Endothelial cell of umbilical vein (primary cell): ENCODE measurements at regions not wholly inside any gene's neighbourhood (a gene's known extent, or its start where the extent isn't known, plus 50 kb on each side); places are given as distances from the start of the nearest gene placed in this dataset.

Experiments
- BruUV-seq: library from RNA; stranded (reverse); fragments of 400-500 nt; replicated peaks from 2 replicates; lab custom pipeline; 2021; lab: Mats Ljungman, UMichigan
- CTCF ChIA-PET: fragments of 300-600, 350-600 bp; sonication (Branson Sonifier 250); formaldehyde crosslinking; loops from one replicate; lab custom pipeline; 2021; ENCODE audit warnings: antibody characterized with exemption, inconsistent platforms; lab: Charles Lee
- POLR2A ChIA-PET: fragments of 300-600, 350-600 bp; sonication (Branson Sonifier 250); formaldehyde crosslinking; loops from one replicate; lab custom pipeline; 2021; ENCODE audit warnings: antibody characterized with exemption, inconsistent platforms; lab: Charles Lee
- DNase-seq: peaks from one replicate; pipeline ENCODE4 v3.0.0-alpha.2; 2011; ENCODE audit warnings: low read depth, low spot score
- FAIRE-seq: peaks from 2 replicates; lab custom pipeline; 2011; peaks lifted over from hg19 to GRCh38; lab: Jason Lieb, UNC
- H2AFZ ChIP-seq: 2 replicates; pipeline ENCODE4 v1.6.0; 2012; ENCODE audit warnings: low read depth, low read length, control low read depth, inconsistent platforms
- H3K27ac ChIP-seq: 2 replicates; pipeline ENCODE4 v1.5.1; 2011; ENCODE audit warnings: low read depth, mild to moderate bottlenecking, control low read depth, low read length, moderate library complexity; ENCODE audit not compliant: insufficient read depth
- H3K27me3 ChIP-seq, 2 experiments: 2 replicates each; pipeline versions ENCODE4 v1.6.0 to v1.6.1; 2011; ENCODE audit warnings: low read length in 2 of 2, mixed read lengths in 1 of 2; ENCODE audit not compliant: control insufficient read depth in 2 of 2, insufficient read depth in 2 of 2
- H3K36me3 ChIP-seq, 2 experiments: 2 replicates in 1 of 2; 3 replicates in 1 of 2; pipeline ENCODE4 v1.5.1; 2011; ENCODE audit warnings: low read length in 2 of 2, mild to moderate bottlenecking in 1 of 2, moderate library complexity in 1 of 2; ENCODE audit not compliant: control insufficient read depth in 2 of 2, insufficient read depth in 2 of 2; ENCODE audit errors: extremely low read depth in 1 of 2
- H3K4me1 ChIP-seq: 3 replicates; pipeline ENCODE4 v1.5.1; 2011; ENCODE audit warnings: mild to moderate bottlenecking, low read length; ENCODE audit not compliant: control insufficient read depth, insufficient read depth; ENCODE audit errors: extremely low read depth
- H3K4me2 ChIP-seq: 2 replicates; pipeline ENCODE4 v1.6.1; 2011; ENCODE audit warnings: low read length, control low read depth, mixed read lengths; ENCODE audit not compliant: insufficient read depth
- H3K4me3 ChIP-seq, 3 experiments: fragments of 200-600 bp in 1 of 3; sonication (generic), shearing (Covaris generic) in 1 of 3; replicated peaks in 1 of 3; 2 replicates each; pipeline ENCODE4 v1.5.1; 2011 to 2016; ENCODE audit warnings: control low read depth in 3 of 3, low read length in 3 of 3, mild to moderate bottlenecking in 2 of 3, inconsistent platforms in 1 of 3, low read depth in 1 of 3, moderate library complexity in 1 of 3; ENCODE audit not compliant: insufficient read depth in 1 of 3
- H3K79me2 ChIP-seq: 2 replicates; pipeline ENCODE4 v1.6.0; 2012; ENCODE audit warnings: low read length, inconsistent platforms; ENCODE audit not compliant: control insufficient read depth, insufficient read depth
- H3K9ac ChIP-seq: replicated peaks from 2 replicates; pipeline ENCODE3; 2011; ENCODE audit warnings: low read length, control low read depth; ENCODE audit not compliant: insufficient read depth; ENCODE audit errors: extremely low read depth
- H3K9me1 ChIP-seq: replicated peaks from 3 replicates; pipeline ENCODE4 v1.6.0; 2011; ENCODE audit warnings: mild to moderate bottlenecking, low read length; ENCODE audit not compliant: control insufficient read depth, insufficient read depth; ENCODE audit errors: extremely low read depth
- H3K9me3 ChIP-seq: replicated peaks from 2 replicates; pipeline ENCODE4 v1.5.1; 2012; ENCODE audit warnings: low read length, inconsistent platforms; ENCODE audit not compliant: control insufficient read depth, insufficient read depth
- H4K20me1 ChIP-seq: replicated peaks from 2 replicates; pipeline ENCODE3; 2011; ENCODE audit warnings: mild to moderate bottlenecking, low read length; ENCODE audit not compliant: control insufficient read depth, insufficient read depth; ENCODE audit errors: extremely low read depth
- EZH2 ChIP-seq: IDR thresholded peaks from 2 replicates; pipeline ENCODE4 v1.6.1; 2012; ENCODE audit warnings: borderline replicate concordance, low read depth, mild to moderate bottlenecking, moderate library complexity, low read length, inconsistent platforms; ENCODE audit not compliant: severe bottlenecking
- FOS ChIP-seq: IDR thresholded peaks from 2 replicates; pipeline ENCODE4 v1.6.1; 2011; ENCODE audit warnings: mild to moderate bottlenecking, low read length, moderate library complexity, borderline replicate concordance; ENCODE audit not compliant: insufficient read depth
- GATA2 ChIP-seq: IDR thresholded peaks from 2 replicates; pipeline ENCODE4 v1.7.0; 2011; ENCODE audit warnings: low read depth, mild to moderate bottlenecking, moderate library complexity, mixed read lengths, low read length; ENCODE audit not compliant: insufficient read length, insufficient read depth
- JUN ChIP-seq: IDR thresholded peaks from 2 replicates; pipeline ENCODE4 v1.6.1; 2011; ENCODE audit warnings: borderline replicate concordance, low read depth; ENCODE audit not compliant: insufficient read length, insufficient read depth
- MYC ChIP-seq: IDR thresholded peaks from one replicate; pipeline ENCODE4 v1.6.1; 2011; ENCODE audit warnings: mild to moderate bottlenecking, low read depth, low read length
- POLR2A ChIP-seq: IDR thresholded peaks from 2 replicates; pipeline ENCODE4 v1.6.1; 2012; ENCODE audit warnings: low read depth, mild to moderate bottlenecking, control low read depth, low read length
- POLR2AphosphoS5 ChIP-seq: IDR thresholded peaks from 2 replicates; pipeline ENCODE4 v1.6.1; 2012; ENCODE audit warnings: low read depth, mild to moderate bottlenecking, control low read depth, low read length, moderate library complexity; ENCODE audit not compliant: insufficient read depth
- dilution Hi-C: fragments of 300-500 bp; cut with MboI; formaldehyde crosslinking; loops from one replicate; pipeline ENCODE4 v1.15.0; 2019; ENCODE audit warnings: low sequenced_read_pairs; ENCODE audit not compliant: extremely low pct_ligation_motif_present
- intact Hi-C: fragments of 100-400 bp; cut with micrococcal nuclease; formaldehyde crosslinking; loops from one replicate; pipeline ENCODE4 v1.10.0; 2022
- TF ChIP-seq, protein P1 (sequence below), 2 donors: IDR thresholded peaks; 1 replicate in 1 of 2; 2 replicates in 1 of 2; pipeline ENCODE4 v1.5.1; 2011; ENCODE audit warnings: low read length in 2 of 2, mild to moderate bottlenecking in 2 of 2, moderate library complexity in 2 of 2, control low read depth in 1 of 2, inconsistent platforms in 1 of 2, low read depth in 1 of 2; ENCODE audit not compliant: insufficient read depth in 1 of 2; ENCODE audit errors: extremely low read depth in 1 of 2
- TF ChIP-seq, protein P2 (sequence below): IDR thresholded peaks from 2 replicates; pipeline ENCODE4 v1.6.1; 2011; ENCODE audit not compliant: insufficient read depth, insufficient read length

DNA sequence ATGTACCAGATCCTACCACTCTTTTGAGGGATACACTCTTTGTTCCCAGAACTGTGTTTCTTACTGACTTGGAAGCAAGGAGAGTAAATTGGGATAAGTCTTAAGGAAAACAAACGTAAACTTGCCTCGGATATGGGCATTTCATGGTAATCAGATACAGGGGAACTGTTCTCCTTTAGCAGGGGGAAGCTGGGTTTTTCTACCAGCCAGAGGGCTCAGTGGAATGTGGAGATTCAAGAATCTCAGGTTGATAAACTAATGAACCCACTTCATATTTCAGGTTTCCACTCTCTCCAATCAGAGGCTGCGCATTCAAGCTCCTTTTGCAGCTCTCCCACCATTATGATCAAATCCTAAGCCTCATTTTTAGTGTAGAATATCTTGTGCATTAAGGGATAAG, 676.5 kb upstream of the FSHR start:
- no peaks in the 10 kb centered on the region for H3K79me2 ChIP-seq
- ChIA-PET CTCF (no interaction called here), POLR2A (no interaction called here)
- no peaks in the 10 kb centered on the region for H3K36me3 ChIP-seq
- H3K27ac ChIP-seq: no peak overlapping the region
- no peaks in the 10 kb centered on the region for H3K27me3 ChIP-seq
- no peak overlapping the region for H3K4me3 ChIP-seq
- H3K4me1 ChIP-seq: no peaks in the 10 kb centered on the region
- H4K20me1 ChIP-seq: no peaks in the 10 kb centered on the region
- BruUV-seq: no TSS peak
- intact Hi-C loops (no loop called here), dilution Hi-C loops (no loop called here)
- no peak overlapping the region for H3K4me2 ChIP-seq
- H2AFZ ChIP-seq: no peak overlapping the region
- no peaks in the 10 kb centered on the region for H3K9me1 ChIP-seq
- DNase-seq (no peak), FAIRE-seq (no peak)
- TF ChIP-seq, protein P1, sequence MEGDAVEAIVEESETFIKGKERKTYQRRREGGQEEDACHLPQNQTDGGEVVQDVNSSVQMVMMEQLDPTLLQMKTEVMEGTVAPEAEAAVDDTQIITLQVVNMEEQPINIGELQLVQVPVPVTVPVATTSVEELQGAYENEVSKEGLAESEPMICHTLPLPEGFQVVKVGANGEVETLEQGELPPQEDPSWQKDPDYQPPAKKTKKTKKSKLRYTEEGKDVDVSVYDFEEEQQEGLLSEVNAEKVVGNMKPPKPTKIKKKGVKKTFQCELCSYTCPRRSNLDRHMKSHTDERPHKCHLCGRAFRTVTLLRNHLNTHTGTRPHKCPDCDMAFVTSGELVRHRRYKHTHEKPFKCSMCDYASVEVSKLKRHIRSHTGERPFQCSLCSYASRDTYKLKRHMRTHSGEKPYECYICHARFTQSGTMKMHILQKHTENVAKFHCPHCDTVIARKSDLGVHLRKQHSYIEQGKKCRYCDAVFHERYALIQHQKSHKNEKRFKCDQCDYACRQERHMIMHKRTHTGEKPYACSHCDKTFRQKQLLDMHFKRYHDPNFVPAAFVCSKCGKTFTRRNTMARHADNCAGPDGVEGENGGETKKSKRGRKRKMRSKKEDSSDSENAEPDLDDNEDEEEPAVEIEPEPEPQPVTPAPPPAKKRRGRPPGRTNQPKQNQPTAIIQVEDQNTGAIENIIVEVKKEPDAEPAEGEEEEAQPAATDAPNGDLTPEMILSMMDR (IDR thresholded peaks at IDR 0.05; ENCODE audit: extremely low read depth in 1 of 2, insufficient read depth in 1 of 2, low read depth in 1 of 2, low read length in 2 of 2): no peak
- TF ChIP-seq JUN (no peak), MYC (no peak), FOS (no peak), POLR2AphosphoS5 (no peak), GATA2 (no peak), POLR2A (no peak), EZH2 (no peak)
- TF ChIP-seq, protein P2, sequence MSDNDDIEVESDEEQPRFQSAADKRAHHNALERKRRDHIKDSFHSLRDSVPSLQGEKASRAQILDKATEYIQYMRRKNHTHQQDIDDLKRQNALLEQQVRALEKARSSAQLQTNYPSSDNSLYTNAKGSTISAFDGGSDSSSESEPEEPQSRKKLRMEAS: no peak
- H3K9ac ChIP-seq: no peak overlapping the region
- H3K9me3 ChIP-seq: no peaks in the 10 kb centered on the region
